ENCODE measurements at regions not wholly inside any gene's neighbourhood (a gene's known extent, or its start where the extent isn't known, plus 50 kb on each side); places are given as distances from the start of the nearest gene placed in this dataset.

DNA sequence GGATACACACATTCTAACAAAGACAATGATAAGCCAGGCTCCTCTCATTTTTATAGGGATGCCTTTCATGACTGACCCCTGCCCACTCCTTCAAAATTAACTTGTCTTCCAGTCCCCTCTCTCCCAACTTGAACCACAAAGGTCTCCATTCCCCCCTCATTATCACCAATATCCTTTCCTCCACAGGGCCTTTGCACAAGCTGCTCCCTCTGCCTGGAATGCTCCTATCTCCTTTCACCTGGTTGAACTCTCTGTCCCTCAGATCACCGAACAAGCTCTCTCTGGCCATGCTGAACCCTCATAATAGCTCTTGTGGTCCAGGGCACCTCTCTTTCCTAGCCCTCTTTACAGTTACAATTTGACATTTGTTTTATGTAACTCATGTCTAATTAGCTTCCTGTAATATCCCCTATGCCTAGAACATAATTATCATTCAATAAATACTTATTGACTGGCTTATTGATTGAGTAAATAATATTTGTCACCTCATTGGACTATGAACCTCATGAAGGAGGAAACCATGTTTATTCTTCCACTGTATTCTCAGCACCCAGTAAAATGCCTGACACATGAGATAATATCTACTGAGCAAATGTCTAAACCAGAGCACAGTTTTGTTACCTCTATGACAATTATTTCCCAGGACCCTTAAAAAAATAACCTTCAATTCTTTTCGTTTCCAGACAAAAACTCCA lies 266.3 kb upstream of the RASGEF1B start:
- TF ChIP-seq TCF12 (IDR thresholded peaks at IDR 0.05; ENCODE audit: low read depth, low read length) (no peak), RXRA (IDR thresholded peaks at IDR 0.05; ENCODE audit: insufficient read depth, low read depth, low read length) (no peak), CHD1 (IDR thresholded peaks at IDR 0.05; ENCODE audit: low read depth, low read length) (no peak), RAD21 (IDR thresholded peaks at IDR 0.05 in 1 of 2, conservative IDR thresholded peaks at IDR 0.05 in 1 of 2; ENCODE audit: low read depth in 2 of 2, low read length in 2 of 2) (no peak), POLR2AphosphoS5 (IDR thresholded peaks at IDR 0.05; ENCODE audit: low read depth, low read length) (no peak), YY1 (IDR thresholded peaks at IDR 0.05; ENCODE audit: low read depth, low read length) (no peak), EP300 (IDR thresholded peaks at IDR 0.05; ENCODE audit: borderline replicate concordance in 1 of 2, low read depth in 2 of 2, low read length in 2 of 2) (no peak), BCL11A (IDR thresholded peaks at IDR 0.05; ENCODE audit: low read depth in 2 of 2, low read length in 2 of 2) (no peak), MAX (IDR thresholded peaks at IDR 0.05) (no peak), SAP30 (IDR thresholded peaks at IDR 0.05; ENCODE audit: insufficient read depth, insufficient replicate concordance, low read length) (no peak)
- TF ChIP-seq, protein P1, sequence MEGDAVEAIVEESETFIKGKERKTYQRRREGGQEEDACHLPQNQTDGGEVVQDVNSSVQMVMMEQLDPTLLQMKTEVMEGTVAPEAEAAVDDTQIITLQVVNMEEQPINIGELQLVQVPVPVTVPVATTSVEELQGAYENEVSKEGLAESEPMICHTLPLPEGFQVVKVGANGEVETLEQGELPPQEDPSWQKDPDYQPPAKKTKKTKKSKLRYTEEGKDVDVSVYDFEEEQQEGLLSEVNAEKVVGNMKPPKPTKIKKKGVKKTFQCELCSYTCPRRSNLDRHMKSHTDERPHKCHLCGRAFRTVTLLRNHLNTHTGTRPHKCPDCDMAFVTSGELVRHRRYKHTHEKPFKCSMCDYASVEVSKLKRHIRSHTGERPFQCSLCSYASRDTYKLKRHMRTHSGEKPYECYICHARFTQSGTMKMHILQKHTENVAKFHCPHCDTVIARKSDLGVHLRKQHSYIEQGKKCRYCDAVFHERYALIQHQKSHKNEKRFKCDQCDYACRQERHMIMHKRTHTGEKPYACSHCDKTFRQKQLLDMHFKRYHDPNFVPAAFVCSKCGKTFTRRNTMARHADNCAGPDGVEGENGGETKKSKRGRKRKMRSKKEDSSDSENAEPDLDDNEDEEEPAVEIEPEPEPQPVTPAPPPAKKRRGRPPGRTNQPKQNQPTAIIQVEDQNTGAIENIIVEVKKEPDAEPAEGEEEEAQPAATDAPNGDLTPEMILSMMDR (IDR thresholded peaks at IDR 0.05; ENCODE audit: control extremely low read depth in 1 of 3, insufficient read depth in 1 of 3, low read depth in 1 of 3, low read length in 3 of 3), result no peak

Measured in H1 (cell line).